HFFc6 (cell line): ENCODE measurements at regions not wholly inside any gene's neighbourhood (a gene's known extent, or its start where the extent isn't known, plus 50 kb on each side); places are given as distances from the start of the nearest gene placed in this dataset.
A peak's percentile ranks its signal among the peaks of the same experiment; 100 is the strongest.

ENCODE experiments used
- DNase-seq: peaks from one replicate; pipeline ENCODE4 v3.0.0-alpha.2; 2018
- H3K27ac Mint-ChIP-seq: 2 replicates; pipeline ENCODE4 v1.8.0; 2020; ENCODE audit warnings: mild to moderate bottlenecking, mixed read lengths
- H3K27me3 Mint-ChIP-seq: 2 replicates; pipeline ENCODE4 v1.8.0; 2021; ENCODE audit warnings: mild to moderate bottlenecking, moderate library complexity, mixed read lengths; ENCODE audit not compliant: insufficient read depth
- H3K36me3 Mint-ChIP-seq: 2 replicates; pipeline ENCODE4 v1.8.0; 2021; ENCODE audit warnings: low read depth, mixed read lengths
- H3K4me1 Mint-ChIP-seq: 2 replicates; pipeline ENCODE4 v1.8.0; 2020; ENCODE audit warnings: low read depth, mixed read lengths
- H3K4me3 Mint-ChIP-seq: 2 replicates; pipeline ENCODE4 v1.8.0; 2020; ENCODE audit warnings: mild to moderate bottlenecking, moderate library complexity, mixed read lengths
- H3K9me3 Mint-ChIP-seq: 2 replicates; pipeline ENCODE4 v1.8.0; 2020; ENCODE audit warnings: mild to moderate bottlenecking, mixed read lengths
- TF ChIP-seq, protein P1 (sequence below): fragments of 200-600 bp; sonication (generic); IDR thresholded peaks from 2 replicates; pipeline ENCODE4 v1.5.0; 2021; ENCODE audit warnings: antibody characterized with exemption, mild to moderate bottlenecking

GRCh38 chr6:40804905-40805304 lies 217.7 kb upstream of the LRFN2 start:
- H3K27ac Mint-ChIP-seq, result no peak overlapping the region
- H3K4me1 Mint-ChIP-seq, result peaks cover 29% of the 10 kb centered on the region
- no peak for DNase-seq

GRCh38 chr6:40803897-40804702 lies 216.9 kb upstream of the LRFN2 start:
- TF ChIP-seq, protein P1, sequence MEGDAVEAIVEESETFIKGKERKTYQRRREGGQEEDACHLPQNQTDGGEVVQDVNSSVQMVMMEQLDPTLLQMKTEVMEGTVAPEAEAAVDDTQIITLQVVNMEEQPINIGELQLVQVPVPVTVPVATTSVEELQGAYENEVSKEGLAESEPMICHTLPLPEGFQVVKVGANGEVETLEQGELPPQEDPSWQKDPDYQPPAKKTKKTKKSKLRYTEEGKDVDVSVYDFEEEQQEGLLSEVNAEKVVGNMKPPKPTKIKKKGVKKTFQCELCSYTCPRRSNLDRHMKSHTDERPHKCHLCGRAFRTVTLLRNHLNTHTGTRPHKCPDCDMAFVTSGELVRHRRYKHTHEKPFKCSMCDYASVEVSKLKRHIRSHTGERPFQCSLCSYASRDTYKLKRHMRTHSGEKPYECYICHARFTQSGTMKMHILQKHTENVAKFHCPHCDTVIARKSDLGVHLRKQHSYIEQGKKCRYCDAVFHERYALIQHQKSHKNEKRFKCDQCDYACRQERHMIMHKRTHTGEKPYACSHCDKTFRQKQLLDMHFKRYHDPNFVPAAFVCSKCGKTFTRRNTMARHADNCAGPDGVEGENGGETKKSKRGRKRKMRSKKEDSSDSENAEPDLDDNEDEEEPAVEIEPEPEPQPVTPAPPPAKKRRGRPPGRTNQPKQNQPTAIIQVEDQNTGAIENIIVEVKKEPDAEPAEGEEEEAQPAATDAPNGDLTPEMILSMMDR, result no peak
- Mint-ChIP-seq H3K36me3 (no peaks in the 10 kb centered on the region), H3K4me1 (peaks cover 21% of the 10 kb centered on the region), H3K27me3 (peaks cover 4% of the 10 kb centered on the region), H3K4me3 (no peak overlapping the region), H3K9me3 (no peaks in the 10 kb centered on the region), H3K27ac (no peak overlapping the region)
- DNase-seq, result no peak

More at GRCh38 chr6:40804905-40805304, 217.7 kb upstream of the LRFN2 start:
- Mint-ChIP-seq H3K27me3 (peaks cover 5% of the 10 kb centered on the region), H3K36me3 (no peaks in the 10 kb centered on the region), H3K4me3 (no peak overlapping the region), H3K9me3 (no peaks in the 10 kb centered on the region)
- TF ChIP-seq, protein P1, result peak; percentile 69

- Mint-ChIP-seq H3K9me3 (no peaks in the 10 kb centered on the region), H3K27me3 (peaks cover 16% of the 10 kb centered on the region), H3K27ac (no peak overlapping the region), H3K36me3 (no peaks in the 10 kb centered on the region), H3K4me3 (no peak overlapping the region), H3K4me1 (peaks cover 18% of the 10 kb centered on the region)
- TF ChIP-seq, protein P1, result no peak
- no peak for DNase-seq
Observed at GRCh38 chr6:40802481-40802880, 215.3 kb upstream of the LRFN2 start.

GRCh38 chr6:40799296-40800140 lies 212.4 kb upstream of the LRFN2 start:
- no peaks in the 10 kb centered on the region for H3K36me3 Mint-ChIP-seq
- TF ChIP-seq, protein P1, result no peak
- 0 out of 2 replicates have a peak, but pooled peaks cover 5% of the 10 kb centered on the region for H3K4me1 Mint-ChIP-seq
- no peak for DNase-seq
- no peaks in the 10 kb centered on the region for H3K9me3 Mint-ChIP-seq
- peaks cover 21% of the 10 kb centered on the region for H3K27me3 Mint-ChIP-seq
- no peak overlapping the region for H3K27ac Mint-ChIP-seq
- no peak overlapping the region for H3K4me3 Mint-ChIP-seq

DNA sequence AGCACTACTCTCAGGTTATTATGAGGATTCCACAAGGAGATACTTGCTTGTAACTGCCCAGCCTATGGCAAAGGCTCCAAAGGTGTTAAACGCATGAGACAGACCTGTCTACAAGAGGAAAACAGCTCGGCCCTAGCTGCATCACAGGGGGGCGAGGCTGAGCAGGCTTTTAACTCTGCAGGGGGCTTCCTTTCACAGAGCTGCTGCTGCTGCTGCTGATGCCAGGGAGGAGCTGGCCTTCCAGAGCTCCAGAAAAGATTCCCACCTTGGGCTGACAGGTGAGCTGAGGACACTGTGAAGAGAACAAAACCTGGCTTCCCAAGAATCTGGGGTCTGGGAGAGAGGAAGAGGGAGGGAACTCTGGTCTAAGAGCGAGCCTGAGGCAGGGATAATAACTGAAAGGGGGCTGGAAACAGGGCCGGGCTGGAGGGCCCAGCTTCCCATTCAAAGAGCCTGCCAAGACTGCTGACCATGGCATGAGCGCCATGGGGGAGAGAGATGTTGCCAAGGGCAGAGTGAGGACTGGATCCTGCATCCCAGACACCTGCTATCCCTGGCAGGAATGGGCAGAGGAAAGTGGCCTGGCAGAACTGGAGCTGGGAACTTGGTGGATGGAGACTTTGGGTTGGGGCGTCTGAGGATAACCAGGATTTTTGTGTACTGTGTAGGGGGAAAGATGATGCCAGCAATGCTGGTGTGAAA lies 211.1 kb upstream of the LRFN2 start:
- TF ChIP-seq, protein P1, result no peak
- Mint-ChIP-seq H3K36me3 (no peaks in the 10 kb centered on the region), H3K4me3 (no peak overlapping the region), H3K9me3 (no peaks in the 10 kb centered on the region), H3K4me1 (0 out of 2 replicates have a peak, but pooled peaks cover 5% of the 10 kb centered on the region), H3K27ac (no peak overlapping the region), H3K27me3 (peaks cover 27% of the 10 kb centered on the region)
- DNase-seq, result no peak
